ENCODE measurements at regions not wholly inside any gene's neighbourhood (a gene's known extent, or its start where the extent isn't known, plus 50 kb on each side); places are given as distances from the start of the nearest gene placed in this dataset.
A peak's percentile ranks its signal among the peaks of the same experiment; 100 is the strongest.

DNA sequence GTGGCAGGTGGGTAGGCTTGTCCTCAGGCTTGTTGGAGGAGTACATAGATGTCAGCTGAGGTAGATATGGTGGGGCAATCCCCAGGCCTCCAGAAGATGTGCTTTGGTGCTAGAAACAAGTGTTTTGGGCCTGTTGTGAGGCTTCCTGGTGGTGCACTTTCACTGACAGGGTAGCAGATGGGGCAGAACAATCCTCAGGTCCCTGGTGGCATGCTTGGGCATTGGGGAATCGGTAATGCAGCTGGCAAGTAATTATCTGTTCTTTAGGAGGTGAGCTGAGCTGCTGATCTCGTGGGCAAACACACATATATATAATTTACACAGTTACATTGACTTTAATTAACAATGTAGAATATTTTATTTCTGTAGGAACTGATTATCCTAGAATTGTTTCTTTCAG is 458.7 kb downstream of the BMP2 start:
- DNase-seq (ENCODE audit: low read depth in 3 of 3, low spot score in 2 of 3): no peak

DNA sequence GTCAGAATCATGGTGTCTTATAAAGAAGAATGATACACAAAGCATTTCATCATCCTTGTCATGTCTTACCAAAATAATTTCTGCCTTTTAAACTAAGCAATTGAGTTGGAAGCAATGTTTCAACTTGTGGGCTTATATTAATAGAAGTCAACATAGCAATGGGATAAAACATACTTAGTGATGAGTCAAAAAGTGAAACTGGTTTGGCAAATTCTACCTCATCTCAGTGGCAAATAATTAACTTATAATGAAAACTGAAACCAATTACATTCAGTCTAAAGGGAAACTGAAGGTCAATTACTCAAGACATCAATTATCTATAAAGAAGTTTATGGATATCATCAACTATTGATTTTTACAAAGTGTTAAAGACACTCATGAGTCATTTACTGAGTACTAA is 463.8 kb downstream of the BMP2 start:
- no peak for DNase-seq (ENCODE audit: low read depth in 3 of 3, low spot score in 2 of 3)

GRCh38 chr20:7232796-7233195 is 465.3 kb downstream of the BMP2 start:
- no peak for DNase-seq (ENCODE audit: low read depth in 3 of 3, low spot score in 2 of 3)

GRCh38 chr20:7237251-7237650 is 469.8 kb downstream of the BMP2 start:
- DNase-seq (ENCODE audit: low read depth in 3 of 3, low spot score in 2 of 3): no peak

GRCh38 chr20:7240490-7240889 is 473.0 kb downstream of the BMP2 start:
- DNase-seq (ENCODE audit: low read depth in 3 of 3, low spot score in 2 of 3): no peak

DNA sequence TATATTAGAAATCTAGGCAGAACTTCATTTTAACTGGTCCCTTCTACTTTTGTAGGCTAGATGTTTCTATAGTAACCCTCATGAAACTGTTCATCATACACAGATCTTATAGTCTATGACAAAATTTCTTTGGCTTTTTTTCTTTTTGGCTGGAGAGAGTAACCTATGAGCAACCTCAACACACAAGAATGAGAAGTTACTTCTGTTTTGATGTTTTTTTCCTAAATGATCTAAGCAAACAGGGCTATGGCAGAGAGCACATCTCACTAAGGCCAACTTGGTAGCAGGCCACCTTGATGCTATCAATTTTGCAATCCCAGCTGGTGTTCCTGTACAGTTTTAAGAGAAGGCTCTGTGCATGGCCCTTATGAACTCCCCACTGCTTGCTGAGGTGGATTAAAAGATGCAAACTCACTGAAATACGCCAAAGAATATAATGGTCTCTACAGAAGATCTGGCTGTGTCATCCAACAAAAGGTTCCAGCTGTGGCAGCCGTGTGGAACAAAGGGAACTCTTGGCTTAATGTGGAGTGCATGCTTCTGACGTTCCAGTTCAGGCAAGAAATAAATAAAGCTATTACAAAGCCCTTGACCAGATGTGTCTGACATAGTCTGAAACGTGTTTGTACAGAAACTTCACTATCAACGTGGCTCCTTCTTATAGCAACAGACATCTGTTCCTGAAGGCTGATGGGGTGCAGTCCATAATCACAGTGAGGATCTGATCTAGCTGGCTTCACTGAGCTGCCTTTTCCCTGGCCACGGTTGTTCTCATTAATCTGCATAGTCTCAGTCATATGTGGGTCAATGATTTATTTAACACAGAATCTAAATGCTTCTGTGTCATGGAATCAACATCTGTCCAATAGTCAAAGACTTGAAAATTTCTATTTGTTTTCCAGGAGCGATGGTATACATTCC is 481.1 kb downstream of the BMP2 start:
- no peak for DNase-seq (ENCODE audit: low read depth in 3 of 3, low spot score in 2 of 3)

GRCh38 chr20:7250337-7250736 is 482.9 kb downstream of the BMP2 start:
- DNase-seq (ENCODE audit: low read depth in 3 of 3, low spot score in 2 of 3): no peak

DNA sequence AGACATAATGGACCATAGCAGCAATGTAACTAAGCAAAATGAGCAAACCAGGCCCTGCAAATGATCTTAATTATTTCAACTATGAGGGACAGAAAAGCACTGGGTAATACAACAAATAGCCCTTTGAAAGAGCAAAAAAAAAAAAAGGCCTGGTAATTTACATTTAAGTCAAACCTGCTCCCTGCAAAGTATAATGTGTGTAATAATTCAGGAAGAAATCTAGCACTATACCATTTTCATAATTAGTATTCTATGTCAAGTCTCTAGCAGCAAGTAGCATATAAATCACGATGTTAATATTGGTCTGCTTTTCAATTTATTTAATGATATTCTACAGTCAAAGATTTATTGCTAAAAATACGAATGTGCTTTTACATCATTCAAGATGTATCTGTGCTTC is 489.6 kb downstream of the BMP2 start:
- no peak for DNase-seq (ENCODE audit: low read depth in 3 of 3, low spot score in 2 of 3)

DNA sequence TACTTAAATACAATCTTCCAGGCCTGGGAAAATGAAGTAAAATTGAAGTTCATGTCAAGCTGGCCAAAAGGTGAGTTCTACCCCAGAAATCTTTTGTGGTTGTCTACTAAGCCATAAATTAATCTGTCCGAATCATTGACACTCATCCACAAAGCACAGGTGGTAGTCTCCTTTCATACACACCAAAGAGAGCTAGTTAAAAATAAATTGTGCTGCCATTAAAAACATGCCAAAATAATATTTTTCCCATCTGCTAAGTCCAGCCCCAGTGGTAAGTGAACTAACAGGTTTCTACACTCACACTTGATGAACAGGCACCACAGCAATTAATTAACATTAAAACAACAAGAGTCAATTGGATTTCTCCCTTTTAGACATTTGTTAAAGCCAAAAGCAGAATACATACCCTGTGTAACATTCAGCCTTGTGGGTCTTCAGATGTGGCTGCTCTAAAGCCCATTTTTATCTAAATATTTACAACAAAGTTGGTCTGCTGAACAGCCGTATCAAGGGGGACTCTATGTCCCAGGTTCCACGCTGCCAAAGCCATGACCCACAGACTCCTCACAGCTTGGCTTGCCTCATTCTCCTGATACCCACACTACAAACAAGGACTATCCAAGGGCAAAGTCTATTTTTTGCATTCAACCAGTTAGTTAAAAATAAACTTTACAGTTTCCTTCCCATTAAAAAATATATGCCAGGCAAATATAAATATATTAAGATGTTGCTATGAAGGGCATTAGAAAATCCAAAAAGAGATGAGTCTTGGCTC is 490.4 kb downstream of the BMP2 start:
- DNase-seq (ENCODE audit: low read depth in 3 of 3, low spot score in 2 of 3): no peak

DNA sequence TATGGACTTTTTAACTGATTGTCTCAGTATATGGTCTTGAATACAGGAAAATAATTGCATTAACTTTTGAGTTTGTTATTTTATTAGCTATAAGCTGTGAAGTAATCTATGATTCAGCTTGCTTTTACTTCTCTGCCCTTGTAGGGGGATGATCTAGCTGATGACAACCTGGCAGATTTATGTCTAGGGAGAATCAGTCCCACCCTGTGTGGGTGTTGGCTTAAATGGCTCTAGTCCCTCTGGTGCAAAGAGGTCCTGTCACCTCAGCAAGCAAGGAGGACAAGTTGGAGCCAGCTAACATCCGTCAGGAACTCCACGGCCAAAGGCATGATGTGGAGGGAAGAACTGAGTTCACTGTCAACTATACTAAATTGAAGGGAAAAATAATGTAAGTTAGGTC is 495.3 kb downstream of the BMP2 start:
- no peak for DNase-seq (ENCODE audit: low read depth in 3 of 3, low spot score in 2 of 3)

GRCh38 chr20:7264137-7264536 is 496.7 kb downstream of the BMP2 start:
- DNase-seq (ENCODE audit: low read depth in 3 of 3, low spot score in 2 of 3): no peak

GRCh38 chr20:7269452-7269851 is 502.0 kb downstream of the BMP2 start:
- DNase-seq (ENCODE audit: low read depth in 3 of 3, low spot score in 2 of 3): no peak

GRCh38 chr20:7272512-7272911 is 505.0 kb downstream of the BMP2 start:
- DNase-seq (ENCODE audit: low read depth in 3 of 3, low spot score in 2 of 3): no peak

GRCh38 chr20:7274870-7275269 is 507.4 kb downstream of the BMP2 start:
- no peak for DNase-seq (ENCODE audit: low read depth in 3 of 3, low spot score in 2 of 3)

- DNase-seq (ENCODE audit: low read depth in 3 of 3, low spot score in 2 of 3): no peak
These were observed 508.3 kb downstream of the BMP2 start for GRCh38 chr20:7275645-7276237.

GRCh38 chr20:7285918-7286556 is 518.6 kb downstream of the BMP2 start:
- DNase-seq (ENCODE audit: low read depth in 3 of 3, low spot score in 2 of 3): peak; percentile 78 to 84 (median 83)

GRCh38 chr20:7291323-7291943 is 523.9 kb downstream of the BMP2 start:
- DNase-seq (ENCODE audit: low read depth in 3 of 3, low spot score in 2 of 3): no peak

GRCh38 chr20:7291946-7292345 is 524.5 kb downstream of the BMP2 start:
- no peak for DNase-seq (ENCODE audit: low read depth in 3 of 3, low spot score in 2 of 3)

DNA sequence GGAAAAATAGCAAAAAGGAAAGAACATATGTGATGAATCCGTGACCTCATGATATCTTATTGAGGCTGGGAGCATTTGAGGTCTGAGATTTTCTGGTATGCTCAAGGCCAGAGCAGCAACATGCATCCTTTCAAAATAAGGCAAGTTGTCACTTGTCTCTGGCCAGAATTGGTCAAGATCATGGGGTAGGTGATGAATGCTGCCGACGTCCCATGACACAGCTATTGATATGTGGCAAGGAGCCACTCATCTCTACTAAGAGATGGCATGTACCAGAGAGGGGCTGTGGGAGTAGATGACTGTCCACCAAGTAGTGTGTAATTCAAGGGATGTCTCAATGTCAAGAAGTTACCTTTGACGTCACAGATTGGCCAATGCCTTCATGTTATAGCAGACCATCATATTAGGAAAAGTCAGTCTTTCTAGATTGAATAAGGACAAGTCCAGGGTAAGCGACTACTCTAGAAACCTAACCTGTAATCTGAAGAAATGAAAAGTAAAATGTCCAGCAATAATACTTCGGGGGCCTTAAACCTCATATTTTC is 527.4 kb downstream of the BMP2 start:
- DNase-seq (ENCODE audit: low read depth in 3 of 3, low spot score in 2 of 3): no peak

- DNase-seq (ENCODE audit: low read depth in 3 of 3, low spot score in 2 of 3): no peak
These were observed 534.3 kb downstream of the BMP2 start for GRCh38 chr20:7301807-7302206.
